Activated CD8-positive, alpha-beta T cell treated with anti-CD3 and anti-CD28 coated beads, Interleukin-2, amount 10 ng/mL, durations not matched to agents 7 days and 5 days (primary cell): ENCODE measurements at regions not wholly inside any gene's neighbourhood (a gene's known extent, or its start where the extent isn't known, plus 50 kb on each side); places are given as distances from the start of the nearest gene placed in this dataset.
"Not testable (repeated sequence)": the region's sequence is repeated elsewhere in the genome, so short reads cannot be mapped to it uniquely, and the experiment has no call there.

Experiments used
- ATAC-seq: fragments of 150-1000 bp; cut with Tn5 transposase; one replicate; pipeline ENCODE4 v1.10.0; 2021; ENCODE audit warnings: moderate library complexity
- CTCF ChIA-PET: fragments of 350-600 bp; sonication (Branson Sonifier 250); formaldehyde crosslinking; loops from one replicate; lab custom pipeline; 2021; ENCODE audit warnings: antibody characterized with exemption; lab: Charles Lee
- POLR2A ChIA-PET: fragments of 350-600 bp; sonication (Branson Sonifier 250); formaldehyde crosslinking; loops from one replicate; lab custom pipeline; 2021; ENCODE audit warnings: antibody characterized with exemption; lab: Charles Lee
- DNase-seq: peaks from one replicate; pipeline ENCODE4 v3.0.0-alpha.2; 2020
- H3K27ac Mint-ChIP-seq: one replicate; pipeline ENCODE4 v1.8.0; 2021; ENCODE audit warnings: mild to moderate bottlenecking, mixed read lengths
- H3K27me3 Mint-ChIP-seq: one replicate; pipeline ENCODE4 v1.8.0; 2021; ENCODE audit warnings: low read depth, mixed read lengths
- H3K36me3 Mint-ChIP-seq: one replicate; pipeline ENCODE4 v1.8.0; 2021; ENCODE audit warnings: low read depth, mixed read lengths
- H3K4me1 Mint-ChIP-seq: one replicate; pipeline ENCODE4 v1.8.0; 2021; ENCODE audit warnings: low read depth, mixed read lengths
- H3K4me3 Mint-ChIP-seq: one replicate; pipeline ENCODE4 v1.8.0; 2021; ENCODE audit warnings: mild to moderate bottlenecking, mixed read lengths
- H3K9me3 Mint-ChIP-seq: one replicate; pipeline ENCODE4 v1.8.0; 2022; ENCODE audit warnings: mixed read lengths; ENCODE audit not compliant: insufficient read depth

- H3K36me3 Mint-ChIP-seq = no peaks in the 10 kb centered on the region
- no peak overlapping the region for H3K27ac Mint-ChIP-seq
- peaks cover 4% of the 10 kb centered on the region for H3K27me3 Mint-ChIP-seq
- ATAC-seq (no peak), DNase-seq (no peak)
- ChIA-PET CTCF (no interaction called here), POLR2A (no interaction called here)
- H3K4me1 Mint-ChIP-seq = no peaks in the 10 kb centered on the region
- H3K9me3 Mint-ChIP-seq = no peaks in the 10 kb centered on the region
- H3K4me3 Mint-ChIP-seq = no peak overlapping the region
Measured at GRCh38 chr4:118410138-118410537, 57.3 kb upstream of the PRSS12 start.

- ChIA-PET POLR2A (no interaction called here), CTCF (no interaction called here)
- no peak for DNase-seq
- no peak overlapping the region for H3K27ac Mint-ChIP-seq
- H3K9me3 Mint-ChIP-seq = no peaks in the 10 kb centered on the region
- H3K36me3 Mint-ChIP-seq = no peaks in the 10 kb centered on the region
- no peak for ATAC-seq
- no peak overlapping the region for H3K4me3 Mint-ChIP-seq
- no peaks in the 10 kb centered on the region for H3K4me1 Mint-ChIP-seq
- H3K27me3 Mint-ChIP-seq = peaks cover 6% of the 10 kb centered on the region
Measured at GRCh38 chr4:118417325-118417724, 64.5 kb upstream of the PRSS12 start.

GRCh38 chr4:118417800-118418199 is 65.0 kb upstream of the PRSS12 start:
- ATAC-seq, CTCF ChIA-PET, H3K4me3 Mint-ChIP-seq, H3K9me3 Mint-ChIP-seq, H3K27ac Mint-ChIP-seq, POLR2A ChIA-PET, H3K36me3 Mint-ChIP-seq, DNase-seq, H3K4me1 Mint-ChIP-seq, H3K27me3 Mint-ChIP-seq: not testable (repeated sequence)

DNA sequence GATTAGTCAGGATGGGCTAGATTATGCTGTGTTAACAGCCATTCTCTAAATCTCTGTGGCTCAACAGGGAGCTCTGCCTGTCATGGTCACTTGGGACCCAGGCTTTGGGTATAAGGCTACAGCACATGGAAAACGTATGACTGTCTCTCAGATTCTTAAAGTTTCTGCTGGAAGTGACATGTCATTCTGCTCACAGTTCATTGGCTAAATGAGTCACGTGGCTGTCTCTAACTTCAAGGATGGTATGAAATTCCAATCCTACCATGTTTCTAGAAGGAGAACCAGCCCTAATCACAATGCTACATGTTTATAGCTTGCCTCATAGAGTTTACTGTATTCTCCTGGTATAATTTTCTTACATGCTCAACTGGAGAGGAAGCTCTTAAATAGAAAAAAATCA is 65.6 kb upstream of the PRSS12 start:
- DNase-seq, H3K36me3 Mint-ChIP-seq, H3K9me3 Mint-ChIP-seq, POLR2A ChIA-PET, H3K4me3 Mint-ChIP-seq, H3K4me1 Mint-ChIP-seq, CTCF ChIA-PET, ATAC-seq, H3K27me3 Mint-ChIP-seq, H3K27ac Mint-ChIP-seq: not testable (repeated sequence)

DNA sequence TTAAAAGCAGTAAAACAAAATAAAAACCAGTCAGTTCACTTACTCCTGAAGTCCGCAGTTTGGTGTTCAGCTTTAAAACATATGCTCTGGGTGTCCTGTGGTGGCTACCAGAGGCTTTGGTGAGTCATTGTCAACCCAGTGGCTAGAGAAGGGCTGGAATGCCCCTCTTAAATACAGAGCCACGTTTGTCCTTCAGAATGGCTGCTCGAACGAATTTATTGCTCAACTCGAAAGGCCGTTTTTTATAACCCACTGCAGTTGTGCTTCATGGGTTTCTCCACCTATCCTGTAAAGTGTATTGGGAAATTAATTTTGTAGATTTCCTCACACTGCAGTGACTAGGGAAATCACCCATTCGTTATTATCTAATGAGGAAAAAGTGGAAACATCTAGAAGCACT is 66.8 kb upstream of the PRSS12 start:
- DNase-seq, H3K27me3 Mint-ChIP-seq: not testable (repeated sequence)

GRCh38 chr4:118424062-118424461 is 71.3 kb upstream of the PRSS12 start:
- CTCF ChIA-PET = interaction anchor here (0.6 to 1.5 kb wide), 7 partner anchors 11 to 426 kb away, joined by 3 to 8 read pairs (median 4); partner anchors contain the start of gene METTL14
- POLR2A ChIA-PET, H3K4me3 Mint-ChIP-seq, ATAC-seq, H3K9me3 Mint-ChIP-seq, H3K36me3 Mint-ChIP-seq, H3K4me1 Mint-ChIP-seq, H3K27ac Mint-ChIP-seq: not testable (repeated sequence)
- H3K27me3 Mint-ChIP-seq = peaks cover 11% of the 10 kb centered on the region
- DNase-seq = peak; percentile 68

More for the DNA sequence above, 66.8 kb upstream of the PRSS12 start:
- POLR2A ChIA-PET, H3K9me3 Mint-ChIP-seq, H3K36me3 Mint-ChIP-seq, H3K4me1 Mint-ChIP-seq, CTCF ChIA-PET, H3K27ac Mint-ChIP-seq, ATAC-seq, H3K4me3 Mint-ChIP-seq: not testable (repeated sequence)

DNA sequence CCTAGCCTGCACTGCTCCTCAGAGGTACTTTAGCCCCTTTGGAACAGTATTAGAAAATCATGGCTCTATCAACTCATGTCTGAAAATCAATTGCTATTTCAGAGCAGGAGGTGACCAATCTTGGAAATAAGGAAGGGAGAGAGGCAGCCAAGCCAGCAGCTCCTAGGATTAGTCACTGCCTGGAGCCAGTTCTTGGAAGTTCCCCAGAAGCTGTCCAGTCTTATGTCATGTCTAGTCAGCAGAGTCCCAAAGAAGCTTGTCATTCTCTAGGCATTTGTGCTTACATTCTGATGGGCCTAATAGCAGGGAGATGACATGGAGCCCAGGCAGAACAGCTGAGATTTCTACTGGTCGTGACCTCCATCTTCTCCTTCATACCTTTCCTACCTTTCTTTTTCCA is 76.1 kb upstream of the PRSS12 start:
- H3K4me3 Mint-ChIP-seq, POLR2A ChIA-PET: not testable (repeated sequence)

DNA sequence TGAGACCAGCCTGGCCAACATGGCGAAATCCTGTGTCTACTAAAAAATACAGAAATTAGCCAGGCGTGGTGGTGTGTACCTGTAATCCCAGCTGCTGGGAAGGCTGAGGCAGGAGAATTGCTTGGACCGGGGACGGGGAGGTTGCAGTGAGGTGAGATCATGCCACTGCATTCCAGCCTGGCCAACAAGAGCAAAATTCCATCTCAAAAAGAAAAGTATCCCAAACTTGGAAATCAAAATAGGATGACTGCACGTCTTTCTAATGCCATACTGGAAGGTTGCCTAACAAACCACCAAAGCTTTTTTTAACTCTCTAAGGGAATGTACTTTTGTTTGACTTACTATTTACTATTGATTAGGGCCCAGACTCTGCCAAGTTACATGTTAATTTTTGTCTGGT is 79.6 kb upstream of the PRSS12 start:
- H3K9me3 Mint-ChIP-seq, DNase-seq, H3K4me1 Mint-ChIP-seq, H3K27ac Mint-ChIP-seq, H3K4me3 Mint-ChIP-seq, H3K36me3 Mint-ChIP-seq, POLR2A ChIA-PET, H3K27me3 Mint-ChIP-seq, ATAC-seq, CTCF ChIA-PET: not testable (repeated sequence)

More for the DNA sequence above, 76.1 kb upstream of the PRSS12 start:
- H3K36me3 Mint-ChIP-seq, CTCF ChIA-PET, ATAC-seq, DNase-seq, H3K27ac Mint-ChIP-seq, H3K9me3 Mint-ChIP-seq, H3K27me3 Mint-ChIP-seq, H3K4me1 Mint-ChIP-seq: not testable (repeated sequence)

GRCh38 chr4:118433612-118434375 is 81.0 kb upstream of the PRSS12 start:
- H3K9me3 Mint-ChIP-seq, H3K27me3 Mint-ChIP-seq, H3K4me1 Mint-ChIP-seq, H3K36me3 Mint-ChIP-seq, H3K27ac Mint-ChIP-seq, CTCF ChIA-PET, ATAC-seq, POLR2A ChIA-PET, H3K4me3 Mint-ChIP-seq, DNase-seq: not testable (repeated sequence)

GRCh38 chr4:118435415-118435814 is 82.6 kb upstream of the PRSS12 start:
- CTCF ChIA-PET, H3K4me3 Mint-ChIP-seq, H3K9me3 Mint-ChIP-seq, H3K4me1 Mint-ChIP-seq, ATAC-seq, POLR2A ChIA-PET, DNase-seq, H3K36me3 Mint-ChIP-seq, H3K27ac Mint-ChIP-seq, H3K27me3 Mint-ChIP-seq: not testable (repeated sequence)

DNA sequence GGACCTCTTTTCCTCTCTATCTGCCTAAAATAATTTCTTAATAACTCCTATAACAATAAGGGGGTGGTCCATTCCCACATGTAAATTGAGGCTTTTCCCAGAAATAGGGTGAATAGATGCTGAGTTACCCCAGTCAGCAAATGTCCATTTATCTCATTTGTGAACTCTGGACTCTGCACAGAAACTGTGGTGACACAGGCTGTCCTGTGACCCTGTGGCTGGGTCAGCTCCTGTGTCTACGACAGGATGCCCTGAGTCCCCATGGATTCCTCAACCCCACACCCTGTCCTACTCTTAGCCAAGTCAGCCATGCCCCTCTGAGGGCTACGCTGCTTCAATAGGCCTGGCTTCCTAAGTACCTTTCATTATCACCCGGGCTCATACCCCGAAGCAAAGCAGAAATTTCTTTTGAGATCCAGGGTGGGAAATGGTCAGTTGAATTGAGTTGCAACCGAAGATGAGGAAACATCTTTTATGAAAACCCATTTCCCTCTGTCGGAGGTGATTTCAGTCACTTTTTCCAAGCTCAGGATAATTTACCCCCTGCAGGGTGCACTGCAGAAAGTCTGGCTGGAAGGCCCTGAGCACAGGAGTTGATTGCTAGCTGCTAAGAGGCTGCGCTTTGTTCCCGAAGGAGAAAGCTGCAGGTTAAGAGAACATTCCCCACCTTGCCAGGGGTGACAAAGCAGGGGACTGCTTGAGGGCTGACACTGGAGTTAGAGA is 89.5 kb upstream of the PRSS12 start:
- CTCF ChIA-PET, H3K4me1 Mint-ChIP-seq, H3K36me3 Mint-ChIP-seq, POLR2A ChIA-PET, DNase-seq, H3K27ac Mint-ChIP-seq, ATAC-seq, H3K4me3 Mint-ChIP-seq, H3K27me3 Mint-ChIP-seq, H3K9me3 Mint-ChIP-seq: not testable (repeated sequence)

DNA sequence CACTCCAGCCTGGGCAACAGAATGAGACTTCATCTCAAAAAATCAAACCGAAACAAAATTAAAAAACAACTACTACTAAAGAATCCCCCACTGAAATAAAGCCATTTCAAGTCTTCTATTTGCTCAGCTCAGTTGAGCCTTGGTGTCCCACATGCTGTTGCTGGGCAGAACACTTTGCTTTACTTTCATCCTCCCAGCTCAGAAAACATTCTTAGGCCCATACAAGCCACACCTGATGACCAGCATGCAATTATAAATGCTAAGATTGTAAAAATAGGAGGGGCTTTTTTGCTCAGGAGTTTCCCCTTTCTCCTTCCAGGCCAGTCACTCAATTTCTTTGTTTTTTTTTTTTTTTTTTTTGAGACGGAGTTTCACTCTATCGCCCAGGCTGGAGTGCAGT is 94.6 kb upstream of the PRSS12 start:
- H3K36me3 Mint-ChIP-seq, H3K4me3 Mint-ChIP-seq, ATAC-seq, POLR2A ChIA-PET, H3K4me1 Mint-ChIP-seq, CTCF ChIA-PET, H3K27me3 Mint-ChIP-seq, DNase-seq, H3K9me3 Mint-ChIP-seq, H3K27ac Mint-ChIP-seq: not testable (repeated sequence)
